NCI-H510A (cell line): ENCODE measurements at regions not wholly inside any gene's neighbourhood (a gene's known extent, or its start where the extent isn't known, plus 50 kb on each side); places are given as distances from the start of the nearest gene placed in this dataset.
A peak's percentile ranks its signal among the peaks of the same experiment; 100 is the strongest.

ENCODE experiments used
- DNase-seq: peaks from one replicate; lab custom pipeline; 2025; lab: John Stamatoyannopoulos, UW

- DNase-seq = no peak
These were observed 299.3 kb upstream of the ZFP64 start for GRCh38 chr20:52490711-52491430.

- no peak for DNase-seq
These were observed 292.9 kb upstream of the ZFP64 start for GRCh38 chr20:52484438-52484837.

GRCh38 chr20:52483382-52483781 is 291.8 kb upstream of the ZFP64 start:
- DNase-seq = no peak

GRCh38 chr20:52482044-52482443 is 290.5 kb upstream of the ZFP64 start:
- DNase-seq = no peak

GRCh38 chr20:52481443-52481842 is 289.9 kb upstream of the ZFP64 start:
- no peak for DNase-seq

- no peak for DNase-seq
These were observed 284.6 kb upstream of the ZFP64 start for GRCh38 chr20:52476074-52476750.

GRCh38 chr20:52473186-52473585 is 281.6 kb upstream of the ZFP64 start:
- no peak for DNase-seq

DNA sequence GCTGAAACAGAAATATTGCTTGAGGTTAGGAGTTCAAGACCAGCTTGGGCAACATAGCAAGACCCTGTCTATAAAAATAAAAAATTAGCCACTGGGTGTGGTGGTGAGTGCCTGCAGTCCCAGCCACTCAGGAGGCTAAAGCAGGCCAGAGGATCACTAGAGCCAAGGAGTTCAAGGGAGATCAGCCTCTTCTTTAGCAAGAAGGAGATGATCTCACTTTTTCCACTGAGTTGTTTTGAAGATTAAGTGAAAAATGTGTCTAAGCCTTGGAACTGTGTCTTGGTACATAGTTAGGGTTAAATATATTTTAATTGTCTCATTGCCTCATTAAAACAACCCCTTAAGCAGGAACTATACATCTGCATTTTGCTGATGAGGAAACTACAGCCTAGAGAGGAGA is 279.0 kb upstream of the ZFP64 start:
- DNase-seq = no peak

DNA sequence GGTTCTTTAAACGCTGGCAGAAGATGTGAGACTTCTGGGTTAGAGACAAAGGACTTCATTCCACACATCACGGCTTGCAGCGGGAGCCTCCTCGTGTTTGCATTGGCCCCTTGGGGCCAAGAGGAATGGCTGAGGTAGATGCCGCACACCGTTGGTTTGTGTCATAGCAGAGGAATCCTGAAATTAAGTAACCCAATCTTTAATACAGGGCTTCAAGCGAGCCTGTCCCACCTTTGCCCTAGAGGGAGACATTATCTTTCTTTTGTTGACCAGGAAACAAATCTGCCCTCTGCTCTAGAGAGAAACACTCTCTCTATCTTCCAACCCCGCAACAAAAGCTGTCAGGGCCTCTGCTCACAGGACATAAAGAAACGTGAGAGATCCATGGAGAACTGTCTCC is 277.5 kb upstream of the ZFP64 start:
- no peak for DNase-seq

DNA sequence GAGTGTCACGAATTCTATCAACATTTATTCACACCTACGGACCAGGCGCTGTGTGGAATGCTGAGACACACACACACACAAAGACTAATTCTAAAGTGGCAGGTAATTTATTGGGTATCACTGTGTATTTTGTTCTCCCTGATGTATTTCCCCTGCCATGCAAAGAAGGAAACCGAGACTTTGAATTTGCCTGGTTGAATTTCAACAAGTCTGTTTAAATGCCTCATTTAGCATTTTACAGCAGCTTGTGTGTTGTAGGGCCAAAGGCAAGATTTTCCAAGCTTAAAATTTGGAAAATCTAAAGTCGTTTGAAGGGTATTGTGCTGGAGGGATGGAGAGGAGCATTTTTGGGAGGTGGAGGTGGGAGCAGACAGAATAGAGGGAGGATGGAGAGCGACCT is 274.4 kb upstream of the ZFP64 start:
- DNase-seq = no peak

DNA sequence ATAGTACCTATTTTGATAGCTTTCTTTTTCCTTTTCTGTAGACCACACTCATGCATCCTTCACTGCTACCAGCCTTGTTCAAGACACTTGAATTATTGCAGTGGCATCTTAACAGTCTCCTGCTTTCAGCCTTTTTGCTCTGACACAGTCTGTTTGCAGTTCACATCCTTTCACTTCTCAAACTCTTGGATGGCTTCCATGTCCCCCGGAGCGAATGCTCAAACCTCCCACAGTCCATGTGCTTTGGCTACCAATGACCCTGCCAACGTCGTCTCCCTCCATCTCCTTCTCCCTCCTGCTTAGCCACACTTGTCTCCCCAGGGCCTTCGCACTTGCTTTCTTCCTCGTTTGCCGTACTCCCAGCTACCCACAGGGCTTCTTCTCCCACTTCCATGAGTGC is 270.0 kb upstream of the ZFP64 start:
- no peak for DNase-seq

GRCh38 chr20:52459150-52459549 is 267.6 kb upstream of the ZFP64 start:
- DNase-seq = no peak

DNA sequence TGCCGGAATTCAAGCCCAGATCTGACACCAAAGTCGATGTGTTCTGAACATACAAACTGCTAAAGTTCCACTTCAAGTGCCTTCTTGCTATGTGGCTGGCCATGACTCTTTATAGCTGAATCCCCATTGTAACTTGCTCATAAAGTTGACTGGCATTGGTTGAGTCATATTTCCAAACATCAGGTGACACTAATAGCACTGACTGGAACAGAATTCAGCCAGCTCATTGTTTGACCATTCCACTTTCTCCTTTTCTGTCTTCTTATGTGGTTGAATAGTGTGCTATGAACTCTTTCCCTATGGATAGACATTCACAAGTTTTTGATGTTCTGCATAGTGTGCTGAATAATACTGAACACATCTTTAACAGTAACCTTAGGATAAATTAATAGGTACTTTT is 266.2 kb upstream of the ZFP64 start:
- no peak for DNase-seq

GRCh38 chr20:52454660-52455059 is 263.1 kb upstream of the ZFP64 start:
- DNase-seq = no peak

GRCh38 chr20:52448513-52449232 is 257.1 kb upstream of the ZFP64 start:
- DNase-seq = peak; percentile 6

DNA sequence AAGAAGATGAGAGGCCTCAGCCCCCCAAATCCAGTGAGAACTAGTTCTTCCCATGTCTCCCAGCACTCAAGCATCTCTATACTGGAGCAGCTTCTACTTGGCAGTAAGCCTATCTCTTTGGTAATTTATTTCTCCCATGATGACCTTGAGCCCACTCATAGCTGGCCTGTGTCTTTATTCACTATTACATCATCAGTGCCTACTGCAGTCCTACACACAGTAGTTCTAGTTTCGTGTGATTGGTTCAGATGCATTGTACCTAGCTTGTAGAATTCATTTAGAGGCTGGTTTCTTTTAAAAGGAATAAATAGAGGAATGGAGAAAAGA is 255.6 kb upstream of the ZFP64 start:
- DNase-seq = no peak

DNA sequence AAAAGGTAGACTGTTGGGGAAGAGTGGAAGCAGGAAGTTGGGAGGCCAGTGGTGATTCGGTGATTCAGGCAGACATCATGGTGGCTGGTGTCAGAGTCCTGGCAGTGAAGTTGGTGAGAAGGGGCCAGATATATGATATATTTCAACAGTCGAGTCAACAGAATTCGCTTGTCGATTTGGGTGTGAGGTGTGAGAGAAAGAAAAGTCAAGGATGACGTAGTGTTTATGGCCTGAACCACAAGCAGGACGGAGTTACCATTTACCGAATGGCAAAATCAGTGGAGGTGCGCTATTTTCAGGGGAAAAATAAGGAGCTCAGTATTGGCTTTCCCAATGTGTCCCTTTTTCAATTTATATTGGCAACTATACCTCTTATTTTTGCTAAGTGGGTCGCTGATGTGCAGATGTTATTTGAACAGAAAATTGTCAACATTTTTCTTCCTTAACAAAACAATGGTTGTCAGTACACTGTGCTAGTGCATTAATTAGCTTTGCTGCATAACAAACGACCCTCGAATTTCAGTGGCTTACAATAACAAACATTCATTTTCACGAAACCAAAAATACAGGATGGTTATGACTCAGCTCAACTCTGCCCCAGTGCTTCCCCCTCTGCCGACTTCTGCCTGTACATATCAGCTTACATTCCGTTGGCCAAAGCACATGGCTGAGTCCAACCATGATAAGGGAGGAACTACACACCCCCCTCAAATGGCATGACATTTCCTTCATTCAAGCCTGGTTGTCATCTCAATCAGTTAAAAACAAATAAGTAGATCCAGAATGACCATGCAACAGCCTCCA is 255.0 kb upstream of the ZFP64 start:
- DNase-seq = no peak

DNA sequence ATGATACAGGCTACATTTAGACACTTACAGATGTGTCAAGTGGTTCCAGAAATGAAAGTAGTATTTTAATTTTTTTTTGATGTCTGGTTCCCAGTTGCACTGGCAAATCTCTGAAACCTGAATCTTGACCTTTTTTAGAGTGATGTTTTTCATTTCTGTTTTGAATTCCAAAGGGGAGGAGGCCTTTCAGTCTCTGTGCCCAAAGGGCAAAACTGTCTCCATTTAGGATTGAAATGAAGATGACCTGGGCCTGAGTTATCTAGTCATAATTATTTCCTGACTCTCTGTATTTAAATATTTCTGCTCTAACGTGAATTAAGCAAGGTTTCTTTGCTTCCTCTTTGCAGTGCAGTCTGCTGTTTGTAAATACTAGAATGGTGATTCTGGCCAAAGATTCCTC is 252.9 kb upstream of the ZFP64 start:
- DNase-seq = no peak

- no peak for DNase-seq
These were observed 252.3 kb upstream of the ZFP64 start for GRCh38 chr20:52443874-52444273.

GRCh38 chr20:52441710-52442109 is 250.1 kb upstream of the ZFP64 start:
- no peak for DNase-seq

- DNase-seq = no peak
These were observed 247.8 kb upstream of the ZFP64 start for GRCh38 chr20:52439375-52439774.

GRCh38 chr20:52438326-52438963 is 246.9 kb upstream of the ZFP64 start:
- DNase-seq = no peak
